ENCODE measurements at regions not wholly inside any gene's neighbourhood (a gene's known extent, or its start where the extent isn't known, plus 50 kb on each side); places are given as distances from the start of the nearest gene placed in this dataset.

GRCh38 chr1:239703075-239703474 lies 316.7 kb downstream of the CHRM3 start (continued):
- no peak for TF ChIP-seq REST (IDR thresholded peaks at IDR 0.05; ENCODE audit: unreplicated experiment)
- TF ChIP-seq CREB1 (CRISPR knock-in tag; IDR thresholded peaks at IDR 0.05; ENCODE audit: low read depth) = no peak
- no peak for TF ChIP-seq ZNF114 (CRISPR knock-in tag; IDR thresholded peaks at IDR 0.05)
- no peak for TF ChIP-seq NANOG (IDR thresholded peaks at IDR 0.05; ENCODE audit: borderline replicate concordance)
- no peak for TF ChIP-seq JUNB (IDR thresholded peaks at IDR 0.05; ENCODE audit: unreplicated experiment)
- TF ChIP-seq CTCF (conservative IDR thresholded peaks at IDR 0.05; ENCODE audit: low read depth in 2 of 2) = no peak
- no peak for TF ChIP-seq ZNF331 (CRISPR knock-in tag; IDR thresholded peaks at IDR 0.05; ENCODE audit: low read depth)

GRCh38 chr1:239706245-239706892 lies 320.0 kb downstream of the CHRM3 start:
- Mint-ChIP-seq H3K4me1 (peaks cover 15% of the 10 kb centered on the region; the same call in 2 of the 3 replicates), H3K27ac (peak overlapping the region; percentile 78), H3K9me3 (no peaks in the 10 kb centered on the region), H3K36me3 (ENCODE audit: low read depth) (no peaks in the 10 kb centered on the region), H3K27me3 (ENCODE audit: insufficient read depth, low read depth, poor library complexity) (peaks cover 1% of the 10 kb centered on the region), H3K4me3 (no peak overlapping the region)
- Histone ChIP-seq H3F3A (replicated peaks; ENCODE audit: low read depth) (no peaks in the 10 kb centered on the region), H3K4me1 (ENCODE audit: insufficient read depth) (peaks cover 3% of the 10 kb centered on the region; the same call in 1 of the 2 replicates), H3K27me3 (ENCODE audit: insufficient read depth) (no peaks in the 10 kb centered on the region), H3K79me2 (replicated peaks; ENCODE audit: insufficient read depth) (no peaks in the 10 kb centered on the region), H3K36me3 (ENCODE audit: insufficient read depth) (no peaks in the 10 kb centered on the region), H3K4me3 (no peak overlapping the region), H3K4me2 (no peak overlapping the region), H2AFZ (no peak overlapping the region), H4K20me1 (replicated peaks; ENCODE audit: insufficient read depth) (no peaks in the 10 kb centered on the region), H3K27ac (ENCODE audit: low read depth) (no peak overlapping the region), H3K9me2 (ENCODE audit: insufficient read depth) (no peaks in the 10 kb centered on the region)
- ATAC-seq (no peak), DNase-seq (ENCODE audit: low spot score) (peak; percentile 33)
- TF ChIP-seq REST (IDR thresholded peaks at IDR 0.05; ENCODE audit: unreplicated experiment) = no peak
- no peak for TF ChIP-seq JUNB (IDR thresholded peaks at IDR 0.05; ENCODE audit: unreplicated experiment)
- TF ChIP-seq EZH2 (IDR thresholded peaks at IDR 0.05; ENCODE audit: low read depth, unreplicated experiment) = no peak
- TF ChIP-seq CREB1 (CRISPR knock-in tag; IDR thresholded peaks at IDR 0.05; ENCODE audit: low read depth) = no peak
- TF ChIP-seq ETS1 (IDR thresholded peaks at IDR 0.05) = no peak

All from GM23338 (cell line).